A172 (cell line): ENCODE measurements at regions not wholly inside any gene's neighbourhood (a gene's known extent, or its start where the extent isn't known, plus 50 kb on each side); places are given as distances from the start of the nearest gene placed in this dataset.
"Not testable (repeated sequence)": the region's sequence is repeated elsewhere in the genome, so short reads cannot be mapped to it uniquely, and the experiment has no call there.

Source experiments
- DNase-seq: peaks from one replicate; pipeline ENCODE4 v3.0.0-alpha.2; 2015; ENCODE audit warnings: low spot score

DNA sequence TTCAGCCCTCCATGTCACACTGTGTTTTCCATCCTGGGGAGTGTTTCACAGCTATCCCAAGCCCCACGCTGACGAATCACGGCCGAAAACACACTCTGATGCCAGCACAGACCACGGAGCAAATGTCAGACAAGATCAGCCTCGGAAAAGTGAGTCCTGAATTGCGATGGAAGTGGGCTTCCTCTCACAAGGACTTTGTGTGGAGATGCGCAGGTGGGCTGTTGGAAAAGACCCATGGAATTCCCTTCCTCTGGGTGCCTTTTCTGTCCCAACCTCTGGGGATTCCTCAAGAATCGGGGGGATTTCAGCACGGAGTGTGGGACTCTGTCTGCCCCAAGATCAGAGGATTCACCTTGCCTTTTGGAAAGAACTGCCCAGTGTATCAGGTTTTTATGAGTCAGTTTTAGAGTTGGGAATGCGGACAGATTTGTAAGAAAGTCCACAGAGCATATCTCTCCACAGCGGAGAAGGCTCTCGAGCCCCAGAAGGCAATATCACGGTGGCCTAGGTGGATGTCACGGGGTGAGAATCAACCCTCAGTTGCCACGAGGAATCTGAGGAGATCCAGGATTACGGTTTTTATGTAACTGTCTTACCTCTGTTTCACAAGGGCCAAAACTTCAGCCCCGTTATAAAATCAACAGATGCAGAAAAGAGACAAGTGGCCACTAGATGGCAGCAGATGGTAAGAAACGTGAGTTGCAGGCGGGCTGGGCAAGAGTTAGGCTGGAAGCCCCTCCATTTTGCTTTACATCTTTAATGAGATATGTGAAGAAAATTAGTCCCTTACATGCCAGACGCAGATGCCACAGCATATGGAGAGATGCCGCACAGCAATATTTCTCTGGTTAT lies 201.9 kb downstream of the DAD1 start:
- DNase-seq = peak; percentile 31

GRCh38 chr14:22384974-22385526 lies 204.0 kb downstream of the DAD1 start:
- no peak for DNase-seq

GRCh38 chr14:22384167-22384549 lies 204.9 kb downstream of the DAD1 start:
- no peak for DNase-seq

DNA sequence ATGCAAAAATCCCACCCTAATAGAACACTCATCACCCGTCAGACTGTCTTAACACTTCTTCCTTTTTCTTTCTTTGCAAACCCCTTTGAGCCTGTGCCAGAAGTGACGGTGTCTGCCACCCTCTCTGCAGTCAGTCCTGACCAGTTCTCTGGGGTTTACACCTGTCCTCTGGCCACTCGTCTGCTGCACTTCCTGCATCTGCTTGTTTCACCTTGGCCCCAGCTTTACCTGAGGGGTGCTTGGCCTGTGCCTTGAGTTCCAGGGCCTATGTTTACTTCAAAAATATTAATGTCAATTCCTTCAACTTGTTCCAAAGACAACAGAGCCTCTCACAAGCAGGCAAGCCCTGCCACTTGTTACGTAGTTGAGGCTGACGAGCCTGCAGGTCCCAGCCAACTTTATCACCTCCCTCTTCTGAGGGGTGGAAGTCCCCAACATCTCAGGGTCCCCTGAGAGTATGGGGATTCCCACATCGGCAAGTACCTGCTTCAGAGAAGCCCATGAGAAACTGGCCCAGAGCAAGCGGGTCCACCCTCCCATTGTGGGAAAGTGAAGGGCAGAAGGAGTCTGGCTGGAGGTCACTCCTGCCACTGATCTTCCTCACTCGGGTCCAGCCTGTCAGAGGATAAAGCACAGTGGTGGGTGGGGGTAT lies 205.4 kb downstream of the DAD1 start:
- no peak for DNase-seq

GRCh38 chr14:22382955-22383354 lies 206.1 kb downstream of the DAD1 start:
- no peak for DNase-seq

DNA sequence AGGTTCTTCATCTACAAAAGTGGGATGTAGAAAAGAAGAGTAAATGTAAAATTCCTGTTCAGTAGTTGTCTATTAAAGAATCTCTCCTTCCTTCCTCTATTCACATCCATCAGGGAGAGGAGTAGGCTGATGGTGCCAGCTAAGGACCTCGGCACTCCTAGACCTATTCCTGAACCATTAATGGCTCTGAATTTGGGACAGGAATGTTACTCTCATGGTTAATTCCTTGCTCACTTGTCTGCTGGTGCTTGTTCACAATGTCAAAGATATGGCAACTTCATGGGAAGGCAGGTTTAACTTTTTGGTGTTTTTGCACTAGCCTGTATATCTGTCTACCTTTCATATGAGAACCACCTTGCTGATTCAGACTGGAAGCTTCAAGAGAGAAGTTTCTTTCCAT lies 206.6 kb downstream of the DAD1 start:
- DNase-seq = no peak

- no peak for DNase-seq
Observed at GRCh38 chr14:22381766-22382165, 207.3 kb downstream of the DAD1 start.

DNA sequence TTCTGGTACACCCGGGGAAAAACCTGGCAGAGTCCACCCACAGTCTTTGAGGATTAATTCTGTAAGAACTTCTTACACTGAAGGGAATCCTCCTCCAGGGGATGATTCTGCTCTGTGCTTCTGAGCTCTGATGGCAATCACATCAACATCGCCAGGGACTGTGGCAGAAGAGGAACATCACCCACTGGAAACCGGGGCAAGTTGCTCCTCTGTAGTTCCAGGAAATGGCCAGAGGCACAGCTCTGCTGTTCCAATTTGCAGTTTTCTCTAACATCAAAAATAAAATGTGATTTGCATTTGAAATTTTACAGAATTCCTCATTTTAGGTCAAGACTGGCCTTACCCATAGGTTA lies 207.6 kb downstream of the DAD1 start:
- no peak for DNase-seq

DNA sequence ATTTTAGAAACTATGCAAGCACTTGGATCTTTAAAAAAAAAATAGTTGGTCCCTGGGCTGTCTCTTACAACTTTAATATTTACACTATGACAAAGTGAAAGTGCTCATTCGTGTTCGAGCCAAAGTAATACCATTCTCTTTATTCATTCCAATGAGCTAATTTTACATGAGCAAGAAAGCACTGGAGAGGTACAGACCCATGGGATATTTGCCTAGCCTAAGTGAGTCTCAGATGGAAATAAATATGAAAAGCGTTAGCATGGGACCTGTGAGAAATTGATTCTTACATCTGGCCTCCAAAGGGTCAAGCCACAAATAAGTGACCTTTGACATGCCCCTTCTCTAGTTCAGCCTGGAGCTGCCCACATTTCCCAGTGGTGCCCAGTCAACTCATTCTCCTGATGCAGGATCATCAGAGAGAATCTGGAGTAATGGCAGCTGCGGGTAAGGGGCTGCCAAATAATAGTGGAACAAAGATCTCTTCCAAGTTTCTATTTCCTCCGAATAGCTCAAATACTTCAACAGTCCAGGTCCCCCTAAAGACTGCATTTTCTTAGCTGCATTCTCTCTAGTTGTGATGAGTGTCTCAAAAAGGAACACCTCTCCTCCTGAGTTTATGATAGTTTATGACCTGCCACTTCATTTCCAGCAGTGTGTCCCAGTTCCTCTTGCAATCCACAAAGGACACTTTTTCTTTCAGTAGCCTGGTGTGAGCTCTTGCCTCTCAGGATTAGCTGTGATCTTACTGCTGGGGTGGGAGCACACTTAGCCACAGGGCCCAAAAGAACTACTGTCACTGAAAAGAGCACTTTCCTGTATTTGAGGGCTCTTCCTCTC lies 208.2 kb downstream of the DAD1 start:
- no peak for DNase-seq

DNA sequence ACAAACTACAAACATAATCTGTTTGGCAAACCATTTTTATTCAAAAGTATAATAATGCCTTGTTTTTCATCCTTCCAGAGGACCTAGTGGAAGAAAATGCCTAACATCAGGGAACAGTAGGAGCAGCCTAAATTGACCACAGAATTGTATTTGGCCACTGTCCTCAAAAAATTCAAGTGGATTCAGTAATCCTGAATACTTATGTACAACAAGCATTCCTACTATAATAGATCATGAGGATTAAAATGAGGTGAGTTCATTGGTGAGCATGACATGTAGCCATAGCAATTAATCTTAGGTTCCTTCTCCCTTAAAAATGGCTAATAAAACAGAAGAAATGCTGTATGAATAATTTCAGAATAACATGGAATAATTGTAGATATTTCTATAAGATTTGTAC lies 209.3 kb downstream of the DAD1 start:
- DNase-seq = no peak

DNA sequence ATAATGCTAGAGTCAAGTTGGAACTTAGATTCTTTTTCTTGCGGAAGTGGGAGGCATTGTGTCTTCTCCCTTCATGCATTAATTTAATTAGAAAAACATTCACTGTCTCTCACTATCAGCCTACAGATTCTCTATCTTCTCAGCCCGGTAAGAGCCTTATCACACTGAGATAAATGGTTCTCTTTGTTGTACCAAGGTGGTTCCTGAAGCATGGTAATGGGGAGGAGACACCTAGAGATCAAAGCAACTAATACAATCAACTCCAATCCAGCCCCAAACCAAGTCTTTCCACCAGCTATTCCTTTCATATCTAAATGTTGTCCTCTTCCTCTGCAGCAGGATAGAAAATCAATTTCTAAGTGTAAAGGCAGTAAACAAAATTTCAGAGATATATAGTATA lies 210.8 kb downstream of the DAD1 start:
- no peak for DNase-seq

- peak; percentile 36 for DNase-seq
Observed at GRCh38 chr14:22375321-22375930, 213.6 kb downstream of the DAD1 start.

DNA sequence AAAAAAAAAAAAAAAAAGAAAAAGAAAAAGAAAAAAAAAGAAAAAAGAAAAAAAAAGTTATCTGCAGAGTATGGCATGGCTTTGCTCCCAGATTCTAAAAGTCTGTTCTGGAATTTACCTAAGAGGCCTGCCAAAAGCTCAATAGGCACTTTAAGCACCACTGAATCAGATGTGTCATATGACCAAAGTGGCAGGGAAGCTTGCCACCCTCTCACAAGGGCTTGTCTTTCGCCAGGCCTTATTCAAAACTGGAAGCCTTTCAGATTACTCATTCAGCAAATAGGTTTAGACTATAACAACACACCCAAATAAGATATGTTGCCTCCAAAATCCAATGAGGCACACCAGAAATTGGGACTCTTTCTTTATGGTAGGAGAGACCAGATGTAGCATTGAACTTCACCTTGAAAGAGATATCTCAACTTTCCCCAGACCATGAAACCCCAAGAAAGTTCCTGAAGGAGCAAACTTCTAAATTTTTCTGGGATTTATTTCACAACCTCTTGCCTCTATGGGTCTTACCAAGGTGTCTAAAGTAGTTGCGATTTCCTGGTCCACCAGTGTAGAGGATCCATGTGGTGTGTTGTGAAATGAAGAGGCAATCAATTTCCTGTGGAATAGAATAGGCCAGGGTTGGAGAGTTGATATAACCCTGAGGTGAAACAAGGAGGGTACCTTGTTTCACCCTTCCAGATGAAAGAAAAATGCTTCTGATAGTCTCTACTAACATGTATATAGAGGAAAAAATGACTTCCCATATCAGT lies 218.8 kb downstream of the DAD1 start:
- DNase-seq = peak; percentile 63

DNA sequence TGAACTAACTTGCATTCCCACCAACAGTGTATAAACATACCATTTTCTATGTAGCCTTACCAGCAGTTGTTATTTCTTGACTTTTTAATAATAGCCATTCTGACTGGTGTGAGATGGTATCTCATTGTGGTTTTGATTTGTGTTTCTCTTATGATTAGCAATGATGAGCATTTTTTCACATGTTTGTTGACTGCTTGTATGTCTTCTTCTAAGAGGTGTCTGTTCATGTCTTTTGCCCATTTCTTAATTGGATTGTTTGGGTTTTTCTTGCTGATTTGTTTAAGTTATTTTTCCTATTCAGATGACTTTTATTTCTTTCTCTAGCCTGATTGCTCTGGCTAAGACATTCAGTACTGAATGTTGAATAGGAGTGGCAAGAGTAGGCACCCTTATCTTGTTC lies 230.3 kb downstream of the DAD1 start:
- DNase-seq = no peak

DNA sequence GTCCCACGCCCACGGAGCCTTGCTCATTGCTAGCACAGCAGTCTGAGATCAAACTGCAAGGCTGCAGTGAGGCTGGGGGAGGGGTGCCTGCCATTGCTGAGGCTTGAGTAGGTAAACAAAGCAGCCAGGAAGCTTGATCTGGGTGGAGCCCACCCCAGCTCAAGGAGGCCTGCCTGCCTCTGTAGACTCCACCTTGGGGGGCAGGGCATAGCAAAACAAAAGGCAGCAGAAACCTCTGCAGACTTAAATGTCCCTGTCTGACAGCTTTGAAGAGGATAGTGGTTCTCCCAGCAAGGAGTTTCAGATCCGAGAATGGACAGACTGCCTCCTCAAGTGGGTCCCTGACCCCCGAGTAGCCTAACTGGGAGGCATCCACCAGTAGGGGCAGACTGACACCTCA lies 239.7 kb downstream of the DAD1 start:
- DNase-seq = not testable (repeated sequence)

- DNase-seq = no peak
Observed at GRCh38 chr14:22344673-22345072, 244.4 kb downstream of the DAD1 start.

DNA sequence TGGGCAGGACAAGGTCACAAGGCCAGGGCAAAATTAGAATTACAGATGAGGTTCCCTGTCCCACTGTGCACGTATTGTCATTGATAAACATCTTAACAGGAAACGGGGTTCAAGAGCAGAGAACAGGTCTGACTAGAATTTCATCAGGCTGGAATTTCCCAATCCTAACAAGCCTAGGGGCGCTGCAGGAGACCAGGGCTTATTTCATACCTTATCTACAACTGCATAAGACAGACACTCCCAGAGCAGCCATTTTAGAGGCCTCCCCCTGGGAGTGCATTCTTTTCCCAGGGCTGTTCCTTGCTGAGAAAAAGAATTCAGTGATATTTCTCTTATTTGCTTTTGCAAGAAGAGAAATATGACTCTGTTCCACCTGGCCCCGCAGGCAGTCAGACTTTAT lies 244.8 kb downstream of the DAD1 start:
- not testable (repeated sequence) for DNase-seq

DNA sequence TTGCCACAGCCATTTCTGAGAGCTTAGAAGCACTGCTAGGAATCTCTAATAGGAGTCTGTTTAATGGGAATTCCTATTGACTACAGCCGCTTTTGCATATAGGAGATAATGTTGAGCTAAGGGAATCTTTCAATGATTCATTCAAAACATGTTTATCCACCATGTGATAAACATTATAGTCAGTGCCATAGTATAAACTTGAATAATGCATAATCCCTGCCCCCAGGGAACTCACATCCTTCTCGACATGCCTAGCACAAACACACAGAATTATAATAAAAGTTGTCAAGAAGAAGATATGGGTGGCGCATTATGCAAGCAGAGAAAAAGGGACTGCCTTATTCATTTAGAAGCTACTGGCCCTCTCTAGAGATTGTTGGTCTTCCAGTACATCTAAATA lies 248.0 kb downstream of the DAD1 start:
- DNase-seq = no peak

GRCh38 chr14:22338917-22339715 lies 249.9 kb downstream of the DAD1 start:
- DNase-seq = no peak

GRCh38 chr14:22338381-22338780 lies 250.6 kb downstream of the DAD1 start:
- DNase-seq = no peak
